GM19240 (cell line): ENCODE measurements at regions not wholly inside any gene's neighbourhood (a gene's known extent, or its start where the extent isn't known, plus 50 kb on each side); places are given as distances from the start of the nearest gene placed in this dataset.
"Not testable (repeated sequence)": the region's sequence is repeated elsewhere in the genome, so short reads cannot be mapped to it uniquely, and the experiment has no call there.

Experiments used
- DNase-seq: peaks from one replicate; pipeline ENCODE4 v3.0.0; 2011; ENCODE audit warnings: low spot score; ENCODE audit not compliant: insufficient read length

DNA sequence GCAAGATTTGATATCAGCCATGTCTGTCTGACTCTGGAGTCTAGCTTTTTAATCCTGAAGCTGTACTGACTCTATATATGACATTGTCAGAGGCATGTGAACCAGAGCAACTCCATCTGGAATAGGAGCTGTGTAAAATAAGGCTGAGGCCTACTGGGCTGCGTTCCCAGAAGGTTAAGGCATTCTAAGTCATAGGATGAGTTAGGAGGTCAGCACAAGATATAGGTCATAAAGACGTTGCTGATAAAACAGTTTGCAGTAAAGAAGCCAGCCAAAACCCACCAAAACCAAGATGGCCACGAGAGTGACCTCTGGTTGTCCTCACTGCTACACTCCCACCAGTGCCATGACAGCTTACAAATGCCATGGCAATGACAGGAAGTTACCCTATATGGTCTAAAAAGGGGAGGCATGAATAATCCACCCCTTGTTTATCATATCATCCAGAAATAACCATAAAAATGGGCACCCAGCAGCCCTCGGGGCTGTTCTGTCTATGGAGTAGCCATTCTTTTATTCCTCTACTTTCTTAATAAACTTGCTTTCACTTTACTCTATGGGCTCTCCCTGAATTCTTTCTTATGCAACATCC lies 172.7 kb upstream of the KRR1 start:
- not testable (repeated sequence) for DNase-seq

DNA sequence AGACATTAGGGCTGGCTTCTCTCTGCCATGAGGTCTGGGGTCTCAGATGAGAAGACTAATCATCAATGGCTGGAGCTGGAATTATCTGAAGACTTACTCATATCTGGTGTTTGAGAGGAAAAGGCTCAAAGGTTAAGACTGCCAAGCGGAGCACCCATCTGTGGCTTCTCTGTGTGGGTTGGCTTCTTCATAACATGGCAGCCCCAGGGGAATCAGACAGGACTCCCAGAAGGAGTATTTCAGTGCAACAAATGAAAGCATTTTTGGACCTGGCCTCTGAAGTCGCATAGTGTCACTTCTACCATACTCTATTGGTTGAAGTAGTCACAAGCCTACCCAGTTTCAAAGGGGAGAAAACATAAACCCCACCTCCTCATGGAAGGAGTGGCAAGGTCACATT lies 171.8 kb upstream of the KRR1 start:
- DNase-seq: no peak

DNA sequence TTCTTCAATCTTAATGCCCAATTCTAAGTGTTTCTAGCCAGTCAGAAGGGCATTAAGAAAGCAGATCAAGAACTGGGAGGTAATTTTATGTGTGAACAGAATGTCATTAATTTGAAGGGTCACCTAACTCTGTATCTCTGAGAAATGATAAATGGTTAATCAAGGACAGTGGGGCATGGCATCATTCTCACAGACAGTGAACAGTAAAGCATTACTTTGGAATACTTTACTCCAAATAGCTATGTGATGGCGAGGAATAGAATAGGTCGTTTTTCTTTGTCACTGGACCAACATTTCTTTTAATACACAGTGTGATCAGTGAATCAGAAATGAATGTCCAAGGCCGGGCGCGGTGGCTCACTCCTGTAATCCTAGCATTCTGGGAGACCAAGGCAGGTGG lies 166.1 kb upstream of the KRR1 start:
- no peak for DNase-seq

DNA sequence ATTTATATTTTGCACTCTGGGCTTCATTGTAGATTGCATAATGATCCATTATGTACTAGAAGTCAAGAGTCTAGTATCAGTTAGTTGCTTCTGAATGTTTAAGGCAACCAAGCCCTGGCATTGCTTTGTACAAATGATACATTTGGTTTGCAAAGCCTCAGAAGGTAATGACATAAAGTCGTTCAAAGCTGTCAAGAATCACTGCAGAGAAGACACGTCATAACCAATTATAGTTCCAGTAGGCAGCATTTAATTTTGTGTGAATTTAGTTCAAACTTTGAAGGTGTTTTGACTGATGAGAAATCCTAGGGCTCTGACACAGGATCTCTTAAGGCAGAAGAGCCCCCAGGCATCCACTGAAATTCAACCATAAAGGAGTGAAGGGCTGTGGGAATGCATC lies 163.0 kb upstream of the KRR1 start:
- no peak for DNase-seq

DNA sequence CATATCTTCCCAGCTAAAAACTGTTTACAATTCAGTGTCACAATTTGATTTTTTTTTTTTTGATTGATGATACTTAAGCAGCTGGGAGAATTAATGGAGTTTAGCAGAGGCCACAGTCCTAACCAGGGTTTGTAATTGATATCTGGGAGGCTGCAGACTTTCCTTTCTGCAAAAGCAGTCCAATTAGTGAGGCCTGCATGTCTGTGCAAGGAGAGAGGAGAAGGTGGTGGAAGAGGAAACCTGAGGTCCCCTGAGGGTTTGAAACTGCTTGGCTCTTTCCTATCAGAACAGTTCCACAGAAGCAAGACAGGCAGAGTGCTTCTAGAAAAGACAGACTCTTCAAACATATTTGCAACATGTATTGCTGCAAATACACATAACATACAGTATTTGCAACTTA lies 160.8 kb upstream of the KRR1 start:
- DNase-seq: no peak

DNA sequence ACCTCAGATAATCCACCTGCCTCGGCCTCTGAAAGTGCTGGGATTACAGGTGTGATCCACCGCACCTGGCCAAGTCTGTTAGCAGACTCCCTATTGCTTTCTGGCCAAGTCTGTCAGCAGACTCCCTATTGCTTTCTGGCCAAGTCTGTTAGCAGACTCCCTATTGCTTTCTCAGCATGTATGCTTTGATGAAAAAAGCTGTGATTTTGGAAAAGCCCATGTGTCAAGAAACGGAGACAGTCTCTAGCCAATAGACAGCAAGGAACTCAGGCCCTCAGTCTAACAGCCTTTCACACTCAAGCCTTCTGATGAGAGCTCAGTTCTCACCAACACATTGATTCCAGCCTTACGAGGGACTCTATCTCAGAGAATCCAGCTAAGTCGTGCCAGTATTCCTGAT lies 158.8 kb upstream of the KRR1 start:
- no peak for DNase-seq

DNA sequence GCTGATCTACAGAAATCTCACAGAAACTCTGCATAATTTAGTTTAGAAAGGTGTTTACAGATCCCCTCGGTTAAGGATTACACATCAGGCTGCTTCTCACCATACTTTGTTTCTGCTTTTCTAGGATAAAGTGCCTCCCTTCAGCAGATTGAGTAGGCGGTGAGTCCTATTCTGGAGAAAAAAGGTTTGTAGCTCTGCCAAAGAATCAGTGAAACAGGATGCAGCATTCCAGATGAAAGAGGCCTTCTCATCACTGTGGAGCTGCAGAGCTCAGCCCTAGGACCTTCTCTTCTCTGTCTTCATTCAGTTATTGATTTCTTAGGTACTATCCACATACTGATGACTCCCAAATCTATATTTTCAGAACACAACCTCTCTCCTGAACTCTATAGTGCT lies 155.5 kb upstream of the KRR1 start:
- DNase-seq: no peak

DNA sequence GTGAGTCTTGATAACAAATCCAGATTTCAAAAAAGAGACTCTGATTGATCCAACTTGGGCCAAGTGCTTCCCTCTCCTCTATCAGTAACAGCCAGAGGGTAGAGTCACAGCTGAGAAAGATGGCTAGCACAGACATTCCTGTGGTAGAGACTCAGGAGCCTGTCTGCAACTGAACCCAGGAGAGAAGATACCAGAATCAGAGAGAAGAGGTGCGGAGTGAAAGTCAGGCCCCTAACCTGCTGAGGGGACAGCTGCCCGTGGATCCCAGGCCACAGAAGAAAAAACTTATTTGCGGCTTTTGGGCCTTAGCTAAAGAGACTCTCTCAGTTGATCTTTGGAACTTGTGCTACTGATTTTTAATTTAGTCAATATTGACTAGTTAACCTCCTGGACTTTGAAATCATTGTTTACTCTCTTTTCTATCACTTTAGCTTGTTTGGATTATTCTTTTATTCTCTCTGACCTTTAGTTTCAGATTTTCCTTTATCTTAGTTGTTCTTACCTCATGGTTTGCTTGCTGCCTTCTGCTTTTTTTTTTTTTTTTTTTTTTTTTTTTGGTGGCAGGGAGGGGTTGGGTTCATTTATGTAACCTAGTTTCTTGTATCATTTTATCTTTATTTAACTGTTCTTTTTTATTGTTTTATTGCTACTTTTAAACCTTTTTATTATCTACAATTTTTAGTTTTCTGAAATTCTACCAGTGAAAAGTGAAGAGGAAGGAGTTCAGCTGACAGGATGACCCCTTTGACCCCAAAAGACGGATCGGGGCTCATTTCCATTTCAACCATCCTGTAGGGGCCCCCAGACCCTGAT lies 154.9 kb upstream of the KRR1 start:
- DNase-seq: no peak

DNA sequence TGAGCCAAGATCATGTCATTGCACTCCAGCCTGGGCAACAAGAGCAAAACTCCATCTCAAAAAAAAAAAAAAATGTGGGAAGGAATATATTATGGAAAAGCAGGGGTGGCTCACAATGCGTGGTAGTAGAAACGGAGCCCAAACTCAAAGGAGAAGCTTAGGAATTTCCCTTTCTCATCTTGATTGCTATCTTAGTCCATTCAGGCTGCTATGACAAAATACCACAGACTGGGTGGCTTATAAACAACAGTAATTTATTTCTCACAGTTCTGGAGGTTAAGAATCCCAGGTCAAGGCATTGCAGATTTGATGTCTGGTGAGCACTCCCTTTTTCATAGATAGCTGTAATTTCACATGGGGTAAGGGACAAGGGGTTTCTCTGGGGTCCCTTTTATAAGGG lies 153.8 kb upstream of the KRR1 start:
- DNase-seq: no peak

DNA sequence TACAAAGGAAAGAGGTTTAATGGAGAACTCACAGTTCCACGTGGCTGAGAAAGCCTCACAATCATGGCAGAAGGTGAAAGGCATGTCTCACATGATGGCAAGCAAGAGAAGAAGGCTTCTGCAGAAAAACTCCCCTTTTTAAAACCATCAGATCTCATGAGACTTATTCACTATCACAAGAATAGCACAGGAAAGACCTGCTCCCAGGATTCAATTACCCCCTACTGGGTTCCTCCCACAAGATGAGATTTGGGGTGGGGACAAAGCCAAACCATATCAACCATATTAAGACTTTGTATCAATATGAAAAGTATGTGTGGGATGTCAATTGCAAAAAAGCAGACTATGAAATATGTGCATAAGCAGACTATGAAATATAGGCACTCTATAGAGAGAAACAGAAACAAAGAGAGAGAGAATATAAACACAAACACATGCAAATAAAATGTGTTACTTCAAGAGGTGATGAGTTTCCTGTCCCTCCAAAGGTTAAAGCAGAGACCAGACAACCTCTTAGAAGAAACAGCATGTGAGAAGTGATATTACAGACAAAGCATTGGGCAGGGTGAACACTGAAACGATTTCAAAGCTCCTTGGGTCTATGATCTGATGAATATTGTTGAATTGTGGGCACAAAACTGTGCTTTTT lies 151.2 kb upstream of the KRR1 start:
- no peak for DNase-seq

DNA sequence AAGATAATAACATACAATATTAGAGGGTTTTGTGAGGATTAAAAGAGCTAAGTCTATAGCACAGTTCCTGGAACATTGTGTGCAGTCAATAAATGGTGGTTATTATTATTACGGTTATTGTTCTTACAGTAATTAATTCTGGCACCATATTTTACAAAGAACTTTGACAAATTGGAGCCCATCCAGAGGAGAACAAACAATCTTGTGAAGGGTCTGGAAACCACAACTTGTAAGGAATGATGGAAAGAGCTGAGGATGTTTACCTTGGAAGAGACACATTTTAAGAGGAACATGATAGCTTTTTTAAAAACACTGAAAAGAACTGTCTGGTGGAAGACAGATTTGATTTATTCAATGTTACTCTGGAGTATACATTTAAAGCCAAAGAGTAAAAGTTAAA lies 150.5 kb upstream of the KRR1 start:
- no peak for DNase-seq

DNA sequence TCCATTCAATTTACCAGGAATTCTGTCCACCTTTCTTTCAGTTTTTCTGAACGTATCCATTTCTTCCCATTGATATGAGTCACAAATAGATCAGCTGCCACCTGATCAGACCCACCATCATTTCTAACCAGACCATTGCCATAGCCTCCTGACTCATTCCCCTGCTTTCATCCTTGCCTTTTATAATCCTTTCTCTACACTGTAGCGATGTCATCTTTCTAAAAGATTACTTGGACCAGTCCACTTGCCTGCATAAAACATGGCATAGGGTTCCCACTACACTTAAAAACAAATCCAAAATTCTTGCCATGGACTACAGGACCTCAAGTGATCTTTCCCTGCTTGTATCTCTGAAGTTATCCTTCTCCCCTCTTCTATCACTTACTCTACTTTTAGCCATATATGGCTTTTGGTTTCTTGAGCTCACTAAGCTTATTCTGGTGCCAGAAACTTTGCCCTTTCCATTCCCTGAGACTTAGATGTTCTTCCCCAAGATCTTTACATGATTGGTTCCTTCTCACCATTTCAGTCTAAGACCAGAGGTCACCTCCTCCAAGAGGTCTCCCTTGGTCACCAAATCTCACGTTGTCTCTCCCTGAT lies 149.5 kb upstream of the KRR1 start:
- DNase-seq: no peak

DNA sequence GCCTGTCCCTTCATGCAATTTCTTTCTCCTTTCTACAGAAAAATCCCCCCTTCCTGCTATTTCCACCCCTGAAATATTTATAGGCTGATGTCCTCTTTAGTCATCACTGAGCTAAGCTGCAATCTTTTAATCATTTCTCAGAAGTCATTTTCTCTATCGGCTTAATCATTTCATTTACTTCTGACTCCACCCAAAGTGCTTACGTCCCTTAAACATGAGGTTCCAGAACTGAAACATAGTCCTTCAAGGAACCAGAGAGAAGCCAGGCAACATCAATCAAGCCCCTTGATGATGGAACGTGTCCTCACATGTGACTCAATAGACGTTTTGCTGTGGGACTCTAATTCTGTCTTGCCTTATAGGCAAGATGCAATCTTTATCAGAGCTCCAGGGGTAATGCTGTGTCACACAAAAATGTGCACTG lies 148.7 kb upstream of the KRR1 start:
- no peak for DNase-seq

DNA sequence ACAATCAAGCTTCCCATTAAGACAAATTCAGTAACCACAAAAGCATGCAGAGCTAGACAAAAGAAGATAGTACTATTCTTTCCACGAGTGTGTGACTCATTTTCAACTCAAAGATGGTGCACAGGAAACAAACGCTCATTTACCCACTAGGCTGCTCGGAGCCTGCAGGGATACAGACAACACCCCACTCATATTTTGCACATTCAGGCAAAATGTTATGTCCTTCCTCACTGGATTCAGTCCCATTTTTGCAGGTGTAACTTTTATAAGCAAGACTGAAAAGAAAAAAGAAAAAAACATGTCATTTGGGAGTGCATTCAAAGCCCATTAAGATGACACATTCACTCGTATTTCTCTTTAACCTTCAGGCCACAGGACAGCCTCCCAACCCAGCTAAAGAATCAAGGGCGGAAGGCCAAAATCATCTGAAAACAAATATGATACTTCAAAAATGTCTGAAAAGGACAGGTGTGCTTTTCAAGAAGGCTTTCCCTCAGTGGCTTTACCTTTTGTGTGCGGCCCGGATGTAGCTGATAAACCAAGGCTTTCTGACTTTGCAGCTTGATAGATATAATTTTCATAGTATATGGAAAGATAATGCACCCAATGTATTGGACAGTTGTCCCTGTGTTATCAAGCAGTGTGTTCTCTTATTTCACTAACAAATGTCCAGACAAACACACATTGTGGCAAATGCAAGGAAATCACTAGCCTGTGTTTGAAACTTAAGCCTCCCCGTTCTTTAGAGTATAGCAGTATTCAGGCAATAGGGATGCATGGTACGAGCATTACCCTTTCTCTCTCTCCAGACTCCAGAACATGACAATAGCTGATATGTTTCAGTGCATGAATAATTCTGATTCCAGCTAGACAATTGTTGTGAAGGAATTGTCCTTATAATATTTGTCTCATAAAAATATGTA lies 147.8 kb upstream of the KRR1 start:
- no peak for DNase-seq

DNA sequence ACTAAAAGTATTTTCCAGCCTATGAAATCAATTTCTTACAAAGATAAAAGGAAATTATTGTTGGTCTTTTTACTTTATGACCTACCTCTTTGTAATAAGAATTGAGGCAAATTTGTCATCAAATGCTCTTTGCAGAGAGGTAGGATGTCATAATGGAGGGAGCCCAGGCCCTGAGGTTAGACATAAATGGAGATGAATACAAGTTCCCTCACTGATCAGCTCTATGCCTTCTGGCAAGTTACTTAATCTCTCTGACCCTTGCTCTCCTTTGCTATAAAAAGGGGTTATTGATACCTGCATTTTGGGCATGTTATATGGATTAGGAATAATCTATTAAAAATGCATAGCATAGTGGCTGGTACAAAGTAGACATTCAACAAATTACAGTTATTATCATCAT lies 146.9 kb upstream of the KRR1 start:
- no peak for DNase-seq

DNA sequence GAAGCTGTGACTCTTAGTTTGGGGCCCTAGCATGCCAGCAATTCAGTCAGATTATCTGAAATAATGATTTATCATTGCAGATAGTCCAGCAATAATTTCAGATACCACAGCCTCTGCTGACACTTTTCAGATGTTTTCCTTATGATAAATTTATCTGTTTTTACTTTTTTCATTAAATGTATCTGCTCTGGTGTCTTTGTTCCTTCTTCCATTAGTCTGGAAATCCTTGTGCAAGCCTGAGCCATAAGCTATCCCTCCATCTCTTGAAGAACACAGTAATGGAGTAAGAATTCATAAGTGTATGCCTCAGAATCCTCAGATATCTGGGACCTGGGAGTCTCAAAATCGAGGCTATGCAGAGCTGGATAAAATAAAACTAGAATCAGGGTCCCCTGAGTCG lies 146.4 kb upstream of the KRR1 start:
- no peak for DNase-seq

DNA sequence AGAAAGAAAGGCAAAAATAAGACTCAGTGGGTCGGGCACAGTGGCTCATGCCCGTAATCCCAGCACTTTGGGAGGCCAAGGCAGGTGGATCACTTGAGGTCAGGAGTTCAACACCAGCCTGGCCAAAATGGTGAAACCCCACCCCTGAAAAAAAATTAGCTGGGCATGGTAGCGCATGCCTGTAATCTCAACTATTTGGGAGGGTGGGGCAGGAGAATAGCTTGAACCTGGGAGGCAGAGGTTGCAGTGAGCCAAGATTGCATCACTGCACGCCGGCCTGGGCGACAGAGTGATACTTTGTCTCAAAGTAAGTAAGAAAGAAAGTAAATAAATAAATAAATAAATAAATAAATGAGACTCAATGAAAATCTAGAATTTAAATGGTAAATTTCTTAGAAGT lies 145.9 kb upstream of the KRR1 start:
- not testable (repeated sequence) for DNase-seq

DNA sequence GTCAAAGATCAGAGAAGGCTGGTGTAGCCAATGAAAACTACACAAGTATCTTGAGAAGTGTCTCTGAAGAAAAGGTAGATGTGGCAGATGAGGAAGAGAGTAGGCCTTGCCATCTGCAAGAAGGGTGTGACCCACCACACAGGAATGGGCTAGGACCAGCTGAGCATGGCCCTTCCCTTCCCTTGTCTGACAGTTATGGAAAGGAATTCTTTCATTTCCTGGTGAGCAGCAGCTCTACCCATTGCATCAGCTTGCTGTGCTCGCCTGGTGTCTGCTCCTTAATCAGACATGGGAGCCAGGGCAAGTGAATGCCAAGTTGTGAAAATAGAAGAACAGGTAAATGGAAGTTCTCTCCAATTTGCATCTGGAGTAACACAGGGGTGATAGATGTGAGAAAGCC lies 145.2 kb upstream of the KRR1 start:
- DNase-seq: no peak

DNA sequence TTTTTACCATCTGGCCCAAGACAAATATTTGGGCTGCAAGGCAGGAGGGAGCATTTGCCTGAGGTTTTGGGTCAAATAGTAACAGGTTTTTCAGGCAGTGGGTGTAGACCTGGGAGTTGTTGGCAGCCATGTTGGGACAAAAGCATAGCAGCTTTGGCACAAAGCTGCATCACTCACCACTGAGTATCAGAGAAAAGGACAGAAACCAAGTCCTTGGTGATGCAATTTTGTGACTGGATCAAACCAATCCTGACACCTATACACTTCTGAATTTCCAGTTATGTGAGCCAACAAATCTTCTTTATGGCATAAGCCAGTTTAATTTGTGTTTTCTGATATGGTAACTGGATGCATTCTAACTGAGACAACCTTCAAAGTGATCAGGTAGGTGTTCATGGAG lies 144.8 kb upstream of the KRR1 start:
- no peak for DNase-seq

DNA sequence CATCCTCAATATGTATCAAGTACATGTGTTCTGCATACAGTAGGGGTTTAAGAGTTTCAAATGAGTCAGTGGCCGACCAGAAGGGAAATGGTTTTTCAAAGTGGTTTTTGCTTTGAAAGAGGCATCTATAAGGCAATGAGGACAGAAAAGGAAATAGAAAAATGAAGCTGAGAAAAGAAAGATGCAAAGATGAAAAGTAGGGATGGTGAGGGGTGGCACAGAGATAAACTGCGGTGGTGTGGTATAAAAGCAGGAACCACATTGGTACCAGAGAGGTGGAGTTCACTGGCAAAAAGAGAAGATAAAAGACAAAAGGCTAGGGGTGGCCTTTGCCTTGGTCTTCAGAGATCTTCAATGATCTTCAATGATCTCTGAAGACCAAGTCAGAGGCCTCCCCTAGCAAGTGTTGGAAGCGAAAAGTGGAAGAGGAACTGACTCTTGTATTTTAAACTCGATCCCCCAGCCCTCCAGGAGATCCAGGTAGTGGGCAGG lies 144.0 kb upstream of the KRR1 start:
- DNase-seq: no peak

DNA sequence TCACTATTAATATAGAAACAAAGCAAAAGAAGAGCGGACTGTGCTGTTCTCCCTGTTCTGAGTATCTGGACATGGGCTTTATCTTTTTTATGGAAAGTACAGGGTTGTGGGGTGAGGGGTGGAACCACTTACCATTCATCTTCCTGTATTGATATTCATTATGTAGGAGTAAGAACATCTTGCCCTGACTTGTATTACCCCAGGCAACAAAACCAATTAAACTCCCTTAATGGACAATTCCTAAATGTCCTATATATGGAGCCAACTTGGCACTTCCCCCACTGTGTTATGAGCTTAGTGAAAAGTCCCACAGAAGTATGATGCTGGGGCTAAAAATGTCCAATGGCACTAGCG lies 139.9 kb upstream of the KRR1 start:
- no peak for DNase-seq
